ENCODE measurements at regions not wholly inside any gene's neighbourhood (a gene's known extent, or its start where the extent isn't known, plus 50 kb on each side); places are given as distances from the start of the nearest gene placed in this dataset.
"Not testable (repeated sequence)": the region's sequence is repeated elsewhere in the genome, so short reads cannot be mapped to it uniquely, and the experiment has no call there.

- DNase-seq = no peak
- Histone ChIP-seq H3K4me1 (ENCODE audit: insufficient read depth) (no peaks in the 10 kb centered on the region), H3K27me3 (no peaks in the 10 kb centered on the region), H3K27ac (no peak overlapping the region), H3K4me3 (no peak overlapping the region), H3K36me3 (no peaks in the 10 kb centered on the region), H3K9me3 (no peaks in the 10 kb centered on the region)
- intact Hi-C loops (cut with DNase I) = no loop called here
- TF ChIP-seq CTCF (IDR thresholded peaks at IDR 0.05) (no peak), EP300 (IDR thresholded peaks at IDR 0.05) (no peak), POLR2A (IDR thresholded peaks at IDR 0.05) (no peak)
- 84 to 89% (median 87%) methylated on average over 8 of the region's 8 CpGs for WGBS, 3 donors
These were observed 218.4 kb downstream of the GLRX3 start for GRCh38 chr10:130354573-130354954.

DNA sequence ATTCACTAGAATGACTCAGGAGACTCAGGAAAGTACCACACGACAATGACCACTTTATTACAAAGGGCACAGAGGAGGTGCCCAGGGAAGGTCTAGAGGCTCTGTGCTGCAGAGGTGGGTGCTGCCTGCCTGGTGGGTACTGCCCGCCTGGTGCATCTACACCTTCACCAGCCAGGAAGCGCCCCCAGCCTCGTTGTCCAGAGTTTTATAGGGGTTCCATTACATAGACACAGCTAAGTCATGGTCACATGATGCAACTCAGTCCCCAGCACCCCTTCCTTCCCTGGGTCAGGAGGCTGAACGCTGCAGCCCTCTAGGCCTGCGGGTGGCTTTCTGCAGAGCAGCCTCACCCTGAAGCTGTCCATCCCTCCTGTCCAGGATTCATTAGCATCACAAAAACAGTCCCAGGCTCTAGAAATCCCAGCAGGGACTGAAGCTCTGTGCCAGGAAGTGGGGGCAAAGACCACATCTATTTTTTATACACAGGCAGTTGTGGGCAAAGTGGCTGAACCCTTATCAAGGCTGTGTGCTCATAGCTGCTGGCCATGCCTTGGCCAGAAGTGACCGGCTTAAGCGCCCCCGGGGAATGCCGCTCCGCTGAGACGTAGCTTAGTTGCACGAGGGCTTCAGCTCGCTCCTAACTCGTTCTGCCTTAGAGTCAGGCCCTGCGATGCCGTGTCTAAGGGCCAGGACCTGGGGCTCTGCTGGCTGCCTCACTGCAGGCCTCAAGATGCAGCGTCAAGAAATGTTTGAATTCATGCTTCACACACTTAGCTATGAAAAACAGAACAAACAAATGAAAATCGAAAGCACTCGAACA is 219.0 kb downstream of the GLRX3 start:
- intact Hi-C loops (cut with DNase I) = no loop called here
- no peaks in the 10 kb centered on the region for H3K9me3 ChIP-seq
- no peak overlapping the region for H3K4me3 ChIP-seq
- no peak for DNase-seq
- no peaks in the 10 kb centered on the region for H3K27me3 ChIP-seq
- no peak overlapping the region for H3K27ac ChIP-seq
- no peaks in the 10 kb centered on the region for H3K4me1 ChIP-seq (ENCODE audit: insufficient read depth)
- H3K36me3 ChIP-seq = no peaks in the 10 kb centered on the region
- TF ChIP-seq CTCF (IDR thresholded peaks at IDR 0.05) (no peak), POLR2A (IDR thresholded peaks at IDR 0.05) (no peak), EP300 (IDR thresholded peaks at IDR 0.05) (no peak)
- 82 to 85% (median 84%) methylated on average over 20 of the region's 20 CpGs for WGBS, 3 donors

- H3K4me3 ChIP-seq; H3K36me3 ChIP-seq; H3K27ac ChIP-seq; H3K9me3 ChIP-seq; H3K27me3 ChIP-seq; H3K4me1 ChIP-seq (ENCODE audit: insufficient read depth); DNase-seq; intact Hi-C loops (cut with DNase I): not testable (repeated sequence)
- 88 to 91% (median 88%) methylated on average over 23 of the region's 23 CpGs for WGBS, 3 donors
These were observed 220.2 kb downstream of the GLRX3 start for GRCh38 chr10:130356429-130356828.

DNA sequence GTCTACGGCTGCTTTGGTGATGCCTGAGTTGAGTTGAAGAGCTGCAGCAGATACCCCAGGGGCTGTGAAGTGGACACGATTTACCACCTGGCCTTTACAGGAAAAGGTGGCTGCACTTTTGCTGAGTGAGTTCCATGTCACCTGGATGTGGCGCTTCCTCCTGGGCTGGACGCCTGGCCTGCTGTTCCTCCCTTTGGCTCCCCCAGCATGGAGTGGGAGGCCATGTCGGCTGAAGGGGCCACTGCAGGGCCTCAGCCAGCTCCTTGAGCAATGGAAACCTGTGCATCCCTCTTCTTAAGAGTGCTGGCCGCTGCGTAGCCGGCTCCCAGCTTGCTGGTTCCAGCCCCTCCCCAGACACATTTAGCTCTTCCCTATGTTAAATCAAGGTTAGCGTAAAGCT is 221.0 kb downstream of the GLRX3 start:
- H3K27me3 ChIP-seq = no peaks in the 10 kb centered on the region
- no peaks in the 10 kb centered on the region for H3K36me3 ChIP-seq
- TF ChIP-seq EP300 (IDR thresholded peaks at IDR 0.05) = no peak
- TF ChIP-seq POLR2A (IDR thresholded peaks at IDR 0.05) = no peak
- no peak for TF ChIP-seq CTCF (IDR thresholded peaks at IDR 0.05)
- no peaks in the 10 kb centered on the region for H3K4me1 ChIP-seq (ENCODE audit: insufficient read depth)
- DNase-seq = no peak
- H3K9me3 ChIP-seq = no peaks in the 10 kb centered on the region
- intact Hi-C loops (cut with DNase I) = no loop called here
- WGBS, 3 donors = 76 to 86% (median 77%) methylated on average over 9 of the region's 9 CpGs
- H3K4me3 ChIP-seq = no peak overlapping the region
- H3K27ac ChIP-seq = no peak overlapping the region

DNA sequence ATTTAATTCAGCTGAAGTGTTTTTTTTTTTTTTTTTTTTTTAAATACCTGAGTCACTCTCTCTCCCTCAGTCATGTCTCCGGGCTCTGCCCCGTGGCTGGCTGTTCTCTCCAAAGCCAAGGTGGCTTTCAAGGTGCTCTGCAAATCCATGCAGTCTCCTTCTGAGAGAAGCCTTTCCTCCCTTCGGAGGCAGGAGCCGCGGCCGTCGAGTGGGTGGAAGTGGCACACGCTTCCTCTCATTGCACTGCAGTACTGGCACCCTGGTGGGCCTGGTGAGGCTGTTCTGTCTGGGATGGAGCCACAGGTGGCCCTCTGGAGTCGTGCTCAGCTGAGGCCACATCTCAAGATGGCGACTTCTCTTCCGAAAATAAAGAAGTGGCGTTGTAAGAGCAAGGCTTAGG is 221.8 kb downstream of the GLRX3 start:
- Histone ChIP-seq H3K36me3 (no peaks in the 10 kb centered on the region), H3K27ac (no peak overlapping the region), H3K9me3 (no peaks in the 10 kb centered on the region), H3K4me1 (ENCODE audit: insufficient read depth) (no peaks in the 10 kb centered on the region), H3K27me3 (no peaks in the 10 kb centered on the region), H3K4me3 (no peak overlapping the region)
- no peak for DNase-seq
- intact Hi-C loops (cut with DNase I) = no loop called here
- TF ChIP-seq CTCF (IDR thresholded peaks at IDR 0.05) (no peak), EP300 (IDR thresholded peaks at IDR 0.05) (no peak), POLR2A (IDR thresholded peaks at IDR 0.05) (no peak)
- 79 to 88% (median 81%) methylated on average over 12 of the region's 12 CpGs for WGBS, 3 donors

Measured in ovary (tissue), 7 donors.